GM21526 (cell line): ENCODE measurements at regions not wholly inside any gene's neighbourhood (a gene's known extent, or its start where the extent isn't known, plus 50 kb on each side); places are given as distances from the start of the nearest gene placed in this dataset.
A peak's percentile ranks its signal among the peaks of the same experiment; 100 is the strongest.
"Not testable (repeated sequence)": the region's sequence is repeated elsewhere in the genome, so short reads cannot be mapped to it uniquely, and the experiment has no call there.

ENCODE experiments used
- ATAC-seq: cut with Tn5 transposase; IDR thresholded peaks from one replicate; pipeline ENCODE4 v1.9.1; 2021; ENCODE audit warnings: moderate library complexity; ENCODE audit not compliant: unreplicated experiment, low FRiP score

DNA sequence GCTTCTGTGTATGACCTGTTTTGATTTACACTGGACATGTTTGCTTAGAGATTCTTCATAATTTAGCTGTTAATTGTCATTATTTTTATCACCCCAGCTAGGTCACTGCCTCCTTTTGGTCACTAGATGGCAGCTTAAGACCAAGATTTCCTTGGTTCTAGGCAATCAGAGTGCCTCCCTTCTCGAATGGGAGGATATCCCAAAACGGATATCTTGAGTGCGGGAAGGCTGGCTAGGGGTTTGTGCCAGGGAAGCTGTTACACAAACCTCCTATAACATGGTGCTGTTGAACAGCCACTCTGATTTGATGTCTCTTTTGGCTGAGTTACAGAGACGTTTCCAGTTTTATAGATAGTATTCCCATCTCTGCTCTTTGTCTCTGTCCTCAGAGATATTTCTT, 283.5 kb downstream of the S1PR1 start:
- peak; percentile 83 for ATAC-seq

DNA sequence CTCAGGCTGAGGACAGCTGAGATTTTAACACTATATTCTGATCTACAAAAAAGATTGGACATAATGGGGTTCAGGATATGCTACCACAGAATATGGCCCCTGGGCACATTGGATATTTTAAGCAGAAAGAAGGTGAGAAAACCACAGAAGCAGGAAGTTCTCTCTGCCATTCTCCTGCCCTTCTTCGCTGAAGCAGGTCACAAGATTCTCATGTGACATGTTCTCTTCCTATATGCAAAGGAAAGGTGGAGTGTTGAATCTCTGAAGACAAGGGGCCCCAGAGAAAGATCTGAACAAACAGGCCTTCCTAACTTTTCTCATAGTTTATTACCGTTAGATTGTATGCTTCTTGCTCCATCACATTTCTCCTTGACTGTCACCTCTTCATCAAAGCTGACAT, 285.7 kb downstream of the S1PR1 start:
- ATAC-seq, result no peak

DNA sequence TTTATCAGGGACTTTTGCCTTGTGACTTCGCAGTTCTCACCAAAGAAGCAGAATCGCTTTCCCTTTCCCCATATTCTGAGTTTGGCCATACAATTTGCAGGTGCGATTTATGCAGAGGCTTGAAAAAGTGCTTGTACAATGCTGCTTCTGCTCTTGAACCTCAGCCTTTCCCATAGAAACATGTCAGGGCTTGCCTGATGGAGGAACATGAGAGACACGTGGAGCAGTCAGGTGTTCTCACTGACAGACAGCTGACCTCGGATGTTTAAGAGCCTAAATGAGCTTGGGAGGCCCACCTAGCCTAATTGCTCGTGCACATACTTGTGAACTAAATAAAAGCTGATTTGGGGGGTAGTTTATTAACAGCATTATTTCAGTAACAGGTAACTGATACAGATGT, 290.0 kb downstream of the S1PR1 start:
- ATAC-seq, result no peak

DNA sequence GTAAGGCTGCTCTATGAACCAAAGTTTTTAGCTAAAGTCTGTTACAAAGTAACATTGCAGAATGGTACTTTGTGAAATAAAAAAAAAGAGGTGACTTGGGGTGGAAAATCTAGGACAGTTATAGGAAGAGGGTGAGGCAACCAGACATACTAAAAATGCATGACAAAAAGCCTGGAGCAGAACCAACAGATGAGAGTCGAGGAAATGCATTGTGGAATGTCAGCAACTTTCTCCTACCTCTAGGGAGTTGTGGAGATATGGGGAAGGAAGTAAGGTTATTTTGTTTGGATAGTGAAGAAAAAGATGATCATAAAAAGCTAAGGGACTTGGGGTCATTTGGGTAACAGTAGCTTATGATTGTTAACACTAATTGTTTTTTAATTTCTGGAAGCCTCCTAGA, 295.6 kb downstream of the S1PR1 start:
- ATAC-seq, result no peak

DNA sequence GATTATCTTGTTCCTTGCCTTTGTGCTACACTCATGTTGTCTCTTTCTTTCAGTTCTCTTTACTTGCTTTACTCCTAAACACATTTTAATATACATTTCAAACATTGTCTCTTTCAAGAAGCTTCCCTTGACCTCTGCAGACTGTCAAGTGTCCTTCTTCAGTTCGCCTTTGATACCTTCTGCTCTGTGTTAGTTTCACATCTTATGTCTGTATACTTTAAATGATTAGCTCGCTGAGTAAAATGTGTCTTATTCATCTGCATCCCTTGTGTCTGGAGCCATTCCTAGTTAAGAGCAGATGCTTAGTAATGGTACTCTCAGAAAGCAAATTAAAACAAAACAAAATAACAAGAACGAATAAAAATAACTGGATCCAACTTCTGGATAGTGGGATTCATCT, 303.3 kb downstream of the S1PR1 start:
- no peak for ATAC-seq

DNA sequence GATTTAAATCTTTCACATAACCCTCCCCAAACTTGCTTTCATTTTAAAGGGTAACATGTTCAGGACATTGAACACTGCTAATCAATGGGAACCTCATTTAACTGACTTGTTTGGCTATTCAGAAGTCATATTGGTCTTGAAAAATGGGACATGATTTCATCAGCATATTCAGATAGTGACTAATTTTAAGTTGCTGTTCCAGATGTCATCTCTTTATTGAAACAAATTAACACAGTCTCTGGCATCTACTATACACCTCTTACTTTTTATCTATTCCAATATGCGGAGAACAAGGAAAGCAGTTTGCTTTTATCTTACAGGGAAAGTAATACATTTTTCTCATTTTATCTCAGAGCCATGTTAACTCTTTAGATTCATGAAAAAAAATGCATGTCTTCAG, 310.1 kb downstream of the S1PR1 start:
- ATAC-seq, result no peak

DNA sequence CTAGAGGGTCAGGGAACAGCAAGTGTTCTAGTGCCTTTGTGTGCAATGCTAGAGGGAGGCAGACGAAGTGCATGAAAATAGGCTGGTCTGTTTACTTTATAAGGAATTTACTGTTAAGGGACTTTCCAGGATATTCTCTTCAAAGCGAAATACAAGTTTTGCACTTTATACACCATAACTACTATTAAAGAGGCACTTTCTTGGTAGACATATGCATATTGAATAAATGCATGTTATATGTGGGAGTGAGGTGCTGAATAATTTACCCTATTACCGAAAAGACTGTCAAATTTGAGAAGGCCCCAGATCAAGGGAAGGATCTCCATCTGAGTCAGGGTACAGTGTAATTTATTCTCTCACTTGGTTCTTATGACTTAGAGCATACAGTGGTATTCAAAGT, 310.5 kb downstream of the S1PR1 start:
- ATAC-seq, result no peak

DNA sequence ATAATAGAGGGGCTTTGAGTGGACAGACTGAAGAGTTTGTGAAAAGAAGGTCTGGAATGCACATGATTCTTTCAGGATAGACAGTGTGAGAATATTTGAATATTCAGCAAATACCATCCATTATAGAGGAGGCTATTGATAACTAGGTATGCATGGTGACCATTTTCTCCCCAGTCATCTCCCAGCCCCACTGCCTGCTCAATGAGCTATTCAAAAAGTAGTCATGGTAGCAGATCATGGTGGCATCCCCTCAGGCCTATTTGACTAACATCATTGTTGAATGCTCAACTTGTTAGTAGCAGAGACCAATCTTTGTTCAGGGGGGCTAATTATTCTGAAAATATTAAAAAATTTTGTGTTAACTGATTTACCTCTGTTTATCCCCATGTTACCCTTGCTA, 311.6 kb downstream of the S1PR1 start:
- ATAC-seq, result no peak

DNA sequence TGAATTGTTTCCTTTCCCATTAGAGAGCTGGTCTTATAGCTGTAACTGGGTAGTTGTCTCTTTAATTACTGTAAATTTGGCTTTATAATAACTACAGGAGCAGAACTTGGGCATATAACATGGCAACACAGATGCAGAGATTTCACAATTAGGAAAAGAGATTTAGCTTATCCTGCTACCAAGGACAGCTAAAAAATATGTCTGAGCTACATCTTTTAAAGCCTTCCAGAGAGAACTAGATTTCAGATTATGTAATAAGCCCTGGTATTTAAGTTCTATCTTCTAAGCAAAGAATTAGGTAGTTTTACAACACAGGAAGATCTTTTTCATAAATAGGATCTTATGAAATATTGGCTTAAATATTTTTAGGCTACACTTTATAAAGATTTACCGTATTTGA, 313.8 kb downstream of the S1PR1 start:
- no peak for ATAC-seq

DNA sequence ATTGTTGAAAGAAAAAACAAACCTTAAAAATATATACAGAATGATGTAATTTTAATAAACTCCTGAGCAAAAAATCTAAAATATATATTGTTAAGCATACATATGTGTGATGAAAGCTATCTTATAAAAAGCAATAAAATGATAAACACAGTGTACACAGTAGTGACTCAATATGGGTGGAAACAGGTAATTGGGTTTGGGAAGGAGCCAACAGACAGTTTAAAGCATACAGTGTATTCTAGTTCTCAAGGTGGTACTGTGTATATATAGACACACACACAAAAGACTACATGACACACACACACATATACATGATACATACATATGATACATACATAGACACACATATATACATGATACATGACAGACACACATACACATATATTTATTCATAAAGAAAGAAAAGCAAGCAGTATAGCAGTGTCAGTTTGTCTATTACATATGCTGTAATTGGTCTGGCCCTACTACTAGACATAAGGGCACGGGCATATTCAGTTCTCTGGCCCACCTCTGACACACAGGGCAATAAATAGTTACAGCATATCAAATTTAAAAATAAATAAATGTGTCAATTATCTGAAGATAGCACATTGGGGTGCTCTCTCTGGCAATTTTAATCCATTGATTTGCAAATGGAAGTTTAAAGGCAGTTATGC, 330.2 kb downstream of the S1PR1 start:
- no peak for ATAC-seq

DNA sequence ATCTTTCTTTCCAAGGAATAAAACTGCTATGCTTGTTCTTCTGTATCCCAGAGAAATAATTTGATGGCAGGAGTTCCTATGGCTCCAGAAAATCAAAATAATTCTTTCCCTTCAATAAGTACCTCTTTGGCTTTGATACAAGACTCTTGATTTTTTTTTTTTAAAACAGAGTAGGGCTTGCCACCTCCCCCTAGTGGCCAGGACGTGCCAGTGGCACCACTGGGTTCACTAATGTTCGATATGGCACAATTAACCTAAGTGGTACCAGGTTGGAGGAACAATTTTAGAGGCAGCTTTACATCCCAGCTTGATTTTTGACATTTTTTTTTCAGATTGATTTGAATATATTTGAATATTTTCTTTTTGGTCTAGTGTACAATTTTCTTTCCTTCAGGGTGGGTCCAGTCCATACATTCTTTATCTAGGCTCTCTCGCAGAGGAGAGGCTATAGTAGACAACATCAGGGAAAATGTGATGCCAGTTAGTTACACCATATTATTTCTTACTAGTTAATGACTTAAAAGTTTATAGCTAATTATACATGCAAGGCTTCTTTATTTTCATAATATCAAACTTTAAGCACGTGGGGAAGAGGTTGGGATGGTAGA, 330.9 kb downstream of the S1PR1 start:
- ATAC-seq, result peak; percentile 92

DNA sequence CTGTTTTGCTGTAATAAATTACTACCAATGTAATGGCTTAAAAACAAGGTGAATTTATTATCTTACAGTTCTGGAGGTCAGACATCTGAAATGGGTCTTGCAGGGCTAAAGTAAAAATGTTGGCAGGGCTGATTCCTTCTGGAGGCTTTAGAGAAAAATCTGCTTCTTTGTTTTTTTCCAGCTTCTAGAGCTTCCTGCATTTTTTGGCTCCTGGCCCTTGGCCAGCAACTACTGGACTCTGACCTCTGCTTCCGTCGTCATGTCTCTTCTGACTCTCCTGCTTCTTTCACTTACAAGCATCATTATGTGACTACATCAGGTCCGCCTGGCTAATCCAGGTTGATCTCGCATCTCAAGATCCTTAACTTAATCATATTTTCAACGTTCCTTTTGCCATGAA, 350.9 kb downstream of the S1PR1 start:
- ATAC-seq, result no peak

DNA sequence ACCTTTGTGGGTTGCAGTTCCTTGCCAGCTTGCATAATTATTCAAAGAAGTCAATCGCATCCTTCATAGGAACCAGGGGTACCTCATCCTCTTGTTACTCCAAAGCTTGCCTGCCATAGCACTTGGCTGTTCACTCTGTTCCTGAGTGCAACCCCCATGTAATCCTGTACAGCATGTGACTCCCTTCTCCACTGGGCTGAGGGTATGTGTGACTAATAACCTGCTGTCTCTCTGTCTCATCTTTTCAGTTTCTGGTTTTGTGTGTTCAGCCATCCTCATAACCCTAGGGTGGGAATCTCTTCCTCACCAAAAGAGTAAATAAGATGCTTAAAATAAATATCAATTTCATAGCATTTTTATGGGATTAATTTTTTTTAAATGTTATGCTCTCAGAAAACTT, 351.9 kb downstream of the S1PR1 start:
- ATAC-seq, result no peak

DNA sequence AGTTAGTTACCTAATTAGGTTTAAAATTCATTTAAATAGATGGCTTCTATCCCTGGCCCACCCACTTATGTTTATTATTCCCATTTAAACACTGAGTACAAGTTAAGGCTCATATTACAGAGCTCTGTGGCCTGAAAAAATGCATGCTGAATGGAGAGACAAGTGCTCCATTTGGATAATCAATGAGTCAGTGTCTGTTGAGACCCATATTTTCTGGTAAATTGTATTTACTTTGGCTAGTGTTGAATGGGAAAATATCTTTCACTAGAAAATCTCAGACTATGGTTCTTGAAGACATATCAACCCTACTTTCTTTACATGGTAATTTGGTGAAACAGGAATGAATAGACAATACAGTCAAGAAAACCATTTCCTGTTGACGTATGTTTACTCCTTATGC, 356.0 kb downstream of the S1PR1 start:
- ATAC-seq, result no peak

DNA sequence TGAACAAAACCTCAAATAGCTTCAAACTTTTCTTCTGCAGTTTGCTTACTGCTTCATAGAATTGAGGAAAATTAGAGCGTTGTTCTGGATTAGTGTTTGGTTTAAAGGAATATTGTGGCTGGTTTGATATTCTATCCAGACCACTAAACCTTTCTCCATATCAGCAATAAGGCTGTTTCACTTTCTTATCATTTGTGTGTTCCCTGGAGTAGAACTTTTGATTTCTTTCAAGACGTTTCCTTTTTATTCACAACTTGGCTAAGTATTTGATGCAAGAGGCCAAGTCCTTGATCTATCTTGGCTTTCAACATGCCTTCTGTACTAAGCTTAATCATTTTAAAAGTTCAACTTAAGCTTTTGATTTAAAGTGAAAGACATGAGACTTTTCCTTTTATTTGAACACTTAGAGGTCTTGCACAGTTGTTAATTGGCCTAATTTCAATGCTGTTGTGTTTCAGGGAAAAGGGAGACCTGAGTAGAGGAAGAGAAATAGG, 359.1 kb downstream of the S1PR1 start:
- ATAC-seq, result no peak

DNA sequence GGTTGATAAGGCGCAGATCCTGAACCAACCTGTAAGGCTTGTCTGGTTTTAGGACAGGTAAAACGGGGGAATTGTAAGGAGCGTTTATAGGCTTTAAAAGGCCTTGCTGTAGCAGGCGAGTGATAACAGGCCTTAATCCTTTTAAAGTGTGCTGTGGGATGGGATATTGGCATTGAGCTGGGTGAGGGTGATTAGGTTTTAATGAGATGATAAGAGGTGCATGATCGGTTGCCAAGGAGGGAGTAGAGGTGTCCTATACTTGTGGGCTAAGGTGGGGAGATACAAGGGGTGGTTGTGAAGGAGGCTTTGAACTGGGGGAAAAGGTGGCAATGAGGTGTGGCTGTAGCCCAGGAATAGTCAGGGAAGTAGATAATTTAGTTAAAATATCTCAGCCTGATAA, 363.8 kb downstream of the S1PR1 start:
- ATAC-seq, result not testable (repeated sequence)

DNA sequence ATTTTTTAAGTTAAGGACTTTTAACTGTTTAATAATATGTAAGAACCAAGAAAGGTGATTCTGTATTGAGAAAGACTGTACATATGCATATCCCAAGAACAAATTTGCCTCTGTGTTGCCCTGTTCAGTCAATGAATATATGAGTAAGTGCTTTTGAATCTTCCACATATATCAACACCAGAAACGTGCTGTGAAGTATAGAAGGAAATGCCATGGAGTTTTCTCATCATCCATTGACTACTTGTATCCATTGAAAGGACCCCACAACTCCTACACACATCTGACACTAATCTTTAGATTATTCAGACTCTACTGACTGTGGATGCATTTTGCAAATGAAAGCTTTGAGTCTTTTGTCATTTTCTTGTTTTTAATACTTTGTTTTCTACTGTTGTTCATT, 366.9 kb downstream of the S1PR1 start:
- ATAC-seq, result no peak

DNA sequence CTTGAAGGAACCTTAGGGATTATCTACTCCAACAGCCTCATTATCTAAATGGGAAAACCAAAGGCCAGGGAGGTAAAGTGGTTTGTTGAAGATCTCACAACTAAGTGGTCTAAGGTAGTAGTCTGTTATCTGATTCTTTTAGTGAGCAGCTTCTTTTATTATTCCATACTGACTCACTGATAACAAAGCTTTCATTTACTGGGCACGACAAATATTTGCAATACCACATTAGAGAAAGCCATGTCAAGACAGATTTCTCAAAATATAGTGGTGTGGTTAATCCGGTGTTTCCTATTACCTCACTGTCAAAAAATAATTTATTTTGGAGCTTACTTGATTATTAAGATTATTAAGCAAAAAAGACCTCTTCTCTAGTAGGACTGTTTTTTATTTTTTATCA, 369.1 kb downstream of the S1PR1 start:
- no peak for ATAC-seq

DNA sequence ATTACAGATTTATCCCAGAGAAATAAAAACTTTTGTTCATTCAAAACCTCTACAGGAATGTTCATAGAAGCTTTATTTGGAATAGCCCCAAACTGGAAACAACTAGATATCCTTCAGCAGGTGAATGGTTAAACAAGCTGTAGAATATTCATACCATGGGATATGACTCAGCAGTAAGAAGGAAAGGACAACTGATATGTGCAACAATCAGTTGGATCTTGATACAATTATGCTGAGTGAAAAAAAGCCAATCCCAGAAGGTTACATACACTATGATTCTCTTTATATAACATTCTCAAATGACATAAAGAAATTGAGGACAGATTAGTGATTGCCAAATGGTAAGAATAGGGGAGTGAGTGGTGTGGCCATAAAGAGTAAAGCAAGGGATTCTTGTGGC, 376.7 kb downstream of the S1PR1 start:
- ATAC-seq, result no peak

DNA sequence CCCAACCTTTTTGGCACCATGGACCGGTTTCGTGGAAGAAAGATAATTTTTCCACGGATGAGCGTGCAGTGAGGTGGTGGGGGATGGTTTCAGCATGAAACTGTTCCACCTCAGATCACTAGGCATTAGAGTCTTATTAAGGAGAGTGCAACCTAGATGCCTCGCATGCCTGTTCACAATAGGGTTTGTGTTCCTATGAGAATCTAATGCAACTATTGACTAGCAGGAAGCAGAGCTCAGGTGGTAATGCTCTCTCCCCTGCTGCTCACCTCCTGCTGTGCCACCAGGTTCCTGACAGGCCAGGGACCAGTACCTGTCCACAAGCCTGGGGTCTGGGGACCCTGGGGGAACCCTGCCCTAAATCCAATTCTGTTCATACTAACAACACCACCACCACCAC, 377.8 kb downstream of the OLFM3 start:
- ATAC-seq, result no peak

DNA sequence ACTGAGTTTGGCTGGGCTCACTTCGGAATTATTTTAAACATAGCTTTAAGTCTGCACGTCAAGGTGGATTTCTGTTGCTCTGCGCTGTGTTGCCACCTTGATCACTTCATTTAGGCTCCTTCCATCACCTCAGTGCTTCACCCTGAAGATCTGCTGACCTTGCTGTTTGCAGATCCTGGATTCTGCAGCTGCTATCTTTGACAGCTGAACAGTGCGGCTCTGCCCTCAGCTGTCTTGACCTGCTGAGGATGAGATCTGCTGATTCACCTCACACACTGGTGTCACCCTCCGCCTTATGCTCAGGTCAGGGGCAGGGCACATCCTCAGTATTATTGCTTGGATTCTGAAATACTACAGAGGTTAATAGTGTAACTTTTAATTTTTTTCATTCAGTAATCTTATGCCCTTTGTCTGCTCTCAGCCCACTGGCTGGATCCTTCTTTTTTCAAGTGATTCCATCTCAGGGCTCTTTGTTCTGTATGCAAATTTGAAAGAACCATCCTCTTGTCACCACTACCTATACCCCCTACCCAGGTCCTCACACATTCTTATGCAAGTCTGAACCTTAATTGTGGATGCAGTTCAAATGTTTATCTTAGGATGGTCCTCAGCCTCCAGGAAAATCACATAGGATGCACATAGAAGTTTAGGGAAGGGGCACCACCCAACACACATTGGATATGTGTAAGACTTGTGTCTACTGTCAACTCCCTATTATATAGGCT, 364.0 kb downstream of the OLFM3 start:
- no peak for ATAC-seq

DNA sequence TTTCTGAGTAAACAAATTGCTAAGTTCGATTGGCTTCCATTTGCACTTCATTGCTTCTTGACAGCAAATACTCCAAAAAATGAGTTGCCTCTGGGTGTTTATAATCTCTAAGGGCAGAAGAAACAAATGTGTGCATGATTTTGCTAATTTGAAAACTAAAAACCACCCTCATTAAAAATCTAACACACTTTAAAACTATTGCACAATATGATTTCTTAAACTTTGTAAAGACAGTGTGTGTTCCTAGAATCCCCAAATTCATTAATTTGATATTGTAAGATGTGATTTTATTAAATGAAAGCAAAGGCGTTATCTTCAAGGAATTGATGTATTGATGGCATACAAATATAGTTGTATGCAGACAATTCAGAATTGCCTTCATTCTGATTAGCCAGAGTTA, 350.9 kb downstream of the OLFM3 start:
- no peak for ATAC-seq
